Frontal cortex (tissue), 3 donors: ENCODE measurements at regions not wholly inside any gene's neighbourhood (a gene's known extent, or its start where the extent isn't known, plus 50 kb on each side); places are given as distances from the start of the nearest gene placed in this dataset.

Experiments used
- DNase-seq, 2 donors: peaks; one replicate each; pipeline ENCODE4 v3.0.0; 2012; ENCODE audit warnings: low spot score in 2 of 2
- FAIRE-seq: peaks from 2 replicates; lab custom pipeline; 2012; peaks lifted over from hg19 to GRCh38; lab: Jason Lieb, UNC
- donor health status: control.
- donor health status: control.
- donor health status: control.

DNA sequence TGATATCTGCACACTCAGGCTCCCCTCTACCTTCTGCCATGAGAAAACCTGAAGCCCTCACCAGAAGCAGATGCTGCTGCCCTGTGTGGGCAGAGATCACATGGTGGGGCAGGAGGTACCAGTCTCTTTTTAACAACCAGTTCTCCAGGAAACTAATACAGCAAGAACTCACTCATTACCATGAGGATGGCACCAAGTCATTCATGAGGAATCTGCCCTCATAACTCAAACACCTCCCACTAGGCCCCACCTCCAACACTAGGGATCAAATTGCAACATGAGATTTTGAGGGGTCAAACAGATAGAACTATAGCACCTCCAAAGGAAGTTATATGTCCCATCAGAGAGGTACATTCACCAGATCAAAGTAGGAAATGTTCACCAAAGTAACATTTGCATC lies 136.3 kb upstream of the SHB start:
- FAIRE-seq (no peak), DNase-seq (no peak)

DNA sequence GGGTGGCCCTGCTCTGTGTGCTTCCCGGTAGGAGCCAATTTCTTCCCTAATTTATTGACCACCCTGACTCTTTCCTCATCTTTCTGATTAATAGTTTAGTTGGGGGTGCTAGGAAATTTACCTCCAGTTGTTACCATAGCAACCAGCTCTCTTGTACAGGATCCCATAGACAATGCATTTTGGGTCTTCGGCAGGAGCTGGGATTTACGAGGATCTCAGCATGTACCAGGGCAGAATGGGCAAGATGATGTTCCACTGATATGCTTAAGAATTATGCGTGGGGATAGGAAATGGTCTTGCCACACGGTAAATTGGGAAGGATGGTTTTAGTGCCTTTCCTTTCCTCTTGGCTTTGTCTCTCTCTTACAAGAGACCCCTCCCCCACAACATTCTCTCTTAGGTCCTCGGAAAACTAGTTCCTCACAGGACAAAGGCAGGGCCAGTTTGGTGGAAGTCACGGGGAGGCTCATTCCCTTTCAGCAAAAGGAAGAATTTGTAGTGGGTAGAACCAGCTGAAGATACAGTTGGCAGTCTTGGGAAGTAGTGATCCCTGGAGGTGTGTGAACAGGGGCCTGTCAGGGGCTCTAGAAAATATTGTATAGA lies 133.4 kb upstream of the SHB start:
- FAIRE-seq (no peak), DNase-seq (no peak)

DNA sequence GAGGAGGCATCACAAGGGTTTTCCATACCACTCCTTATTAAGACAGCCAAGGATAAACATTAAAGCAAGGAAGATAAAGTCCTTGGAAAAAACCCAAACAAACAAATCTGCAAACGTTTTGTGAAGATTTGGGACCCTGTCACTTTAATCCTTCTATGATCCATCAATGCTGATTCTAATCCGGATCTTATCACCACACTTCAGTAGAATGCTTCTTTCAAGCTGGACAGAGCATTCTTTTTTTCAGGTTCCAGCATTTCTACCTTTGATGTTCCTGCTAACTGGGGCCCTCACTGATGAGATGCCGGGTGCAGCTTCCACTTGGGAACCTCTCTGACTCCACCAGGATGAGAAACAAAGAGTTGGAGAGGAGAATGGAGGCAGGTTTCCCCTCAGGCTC lies 132.8 kb upstream of the SHB start:
- DNase-seq (no peak), FAIRE-seq (no peak)

DNA sequence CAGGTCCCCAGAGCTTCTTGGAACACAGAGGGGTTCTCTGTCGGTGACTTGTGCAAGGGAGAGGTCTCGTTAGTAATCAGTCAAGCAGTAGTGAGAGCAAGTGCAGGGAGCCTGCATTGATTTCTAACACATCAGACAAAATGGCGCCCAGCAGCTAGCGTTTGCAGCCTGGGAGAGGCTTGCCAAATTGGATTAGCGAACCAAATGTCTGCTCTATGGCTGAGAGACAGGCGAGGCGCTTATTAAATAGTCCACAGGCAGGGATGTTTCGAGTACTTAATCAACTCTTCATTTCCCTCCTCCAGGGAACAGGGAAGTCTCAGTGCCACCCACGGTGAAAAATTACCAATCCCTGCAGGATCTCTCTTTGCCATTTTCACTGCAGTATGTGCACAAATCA lies 131.4 kb upstream of the SHB start:
- DNase-seq (peak in 1 of 2 donors; percentile 20), FAIRE-seq (no peak)

DNA sequence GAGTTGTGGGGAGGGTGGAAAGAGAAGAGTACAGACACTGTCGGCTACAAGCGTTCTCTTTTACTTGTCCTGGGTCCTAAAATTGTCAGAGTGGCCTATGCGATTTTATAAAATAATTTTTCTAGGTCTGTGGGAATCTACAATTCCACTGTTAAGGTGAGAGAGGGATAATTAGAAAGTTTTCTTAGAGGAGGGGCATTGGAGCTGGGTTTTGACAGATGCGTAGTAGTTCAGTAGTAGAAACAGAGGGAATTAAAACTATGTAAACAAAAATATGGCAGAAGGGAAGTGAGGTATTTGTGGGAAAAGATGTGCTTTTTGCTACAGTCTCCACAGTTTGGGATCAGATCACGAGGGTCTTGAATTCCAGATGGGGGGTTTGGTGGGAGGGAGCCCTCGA lies 129.1 kb upstream of the SHB start:
- FAIRE-seq (no peak), DNase-seq (no peak)

DNA sequence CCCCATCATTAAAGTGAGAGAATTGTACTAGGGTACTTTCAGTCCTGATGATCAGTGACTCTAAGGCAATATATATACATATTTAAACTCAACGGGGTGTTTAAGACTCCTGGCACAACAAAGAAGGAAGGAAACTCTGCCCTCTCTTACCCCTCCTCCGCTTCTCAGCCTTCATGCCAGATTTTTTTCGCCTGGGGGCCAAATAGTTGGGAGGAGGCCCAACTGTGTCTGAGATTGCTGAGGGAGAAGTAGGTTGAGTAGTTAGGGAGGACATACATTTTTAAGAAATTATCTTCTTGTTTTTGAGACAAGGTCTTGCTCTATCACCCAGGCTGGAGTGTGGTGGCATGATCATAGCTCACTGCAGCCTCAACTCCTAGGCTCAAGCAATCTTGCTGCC lies 127.7 kb upstream of the SHB start:
- DNase-seq (no peak), FAIRE-seq (no peak)

DNA sequence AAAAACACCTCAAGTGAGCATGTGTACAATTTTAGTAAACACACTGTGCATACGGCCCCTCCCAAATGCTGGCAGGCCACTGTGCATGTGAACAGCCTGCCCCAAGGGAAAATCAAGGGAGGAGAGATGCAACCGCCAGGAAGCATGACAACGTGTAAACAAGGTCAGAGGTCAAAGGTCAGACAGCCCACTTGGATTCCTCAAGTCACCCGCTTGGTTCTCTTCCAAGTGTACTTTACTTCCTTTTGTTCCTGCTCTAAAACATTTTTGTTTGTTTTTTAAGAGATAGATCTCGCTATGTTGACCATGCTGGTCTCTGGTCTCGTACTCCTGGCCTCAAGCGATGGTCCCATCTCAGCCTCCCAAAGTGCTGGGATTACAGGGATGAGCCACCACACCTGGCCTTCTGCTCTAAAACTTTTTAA lies 126.7 kb upstream of the SHB start:
- no peak for DNase-seq
- FAIRE-seq = no peak

DNA sequence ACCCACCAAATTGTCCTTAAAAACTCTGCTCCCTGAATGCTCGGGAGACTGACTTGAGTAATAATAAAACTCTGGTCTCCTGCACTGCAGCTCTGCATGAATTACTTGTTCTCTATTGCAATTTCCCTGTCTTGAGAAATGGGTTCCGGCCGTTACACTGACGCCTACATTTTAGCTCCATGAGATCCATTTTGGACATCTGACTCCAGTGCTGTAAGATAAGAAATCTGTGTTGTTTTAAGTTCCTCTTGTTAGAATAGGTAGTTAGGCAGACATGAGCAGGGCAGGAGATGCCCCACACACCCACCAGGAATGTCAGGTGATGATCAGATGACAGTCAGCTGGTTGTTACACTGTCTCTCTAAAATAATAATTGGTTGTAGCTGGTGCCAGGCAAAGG lies 125.8 kb upstream of the SHB start:
- FAIRE-seq (no peak), DNase-seq (no peak)

DNA sequence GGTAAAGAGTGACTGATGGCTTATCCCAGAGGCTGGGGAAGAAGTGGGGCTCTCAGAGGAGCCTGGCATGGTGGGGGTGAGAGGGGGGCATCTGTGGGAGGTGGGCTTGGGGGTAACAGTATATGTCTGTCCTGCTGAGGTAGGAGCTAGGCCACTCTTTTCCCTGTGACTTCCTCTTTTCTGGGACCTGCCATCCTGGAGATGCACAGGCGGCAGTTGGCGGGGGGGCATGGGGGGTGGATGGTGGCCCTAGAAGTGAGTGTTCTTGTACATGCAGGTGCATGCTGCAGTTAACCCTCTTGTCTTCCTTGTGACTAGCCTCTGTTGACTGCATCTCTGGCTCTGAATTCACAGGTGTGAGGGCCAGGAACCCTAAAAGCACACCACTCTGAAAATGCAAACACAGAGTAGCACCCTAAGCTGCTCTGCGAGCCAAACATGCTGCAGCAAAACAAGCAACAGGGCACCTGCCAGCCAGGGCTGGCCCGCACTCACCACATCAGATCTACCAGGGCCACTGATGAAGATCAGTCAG lies 123.8 kb upstream of the SHB start:
- FAIRE-seq = no peak
- no peak for DNase-seq

DNA sequence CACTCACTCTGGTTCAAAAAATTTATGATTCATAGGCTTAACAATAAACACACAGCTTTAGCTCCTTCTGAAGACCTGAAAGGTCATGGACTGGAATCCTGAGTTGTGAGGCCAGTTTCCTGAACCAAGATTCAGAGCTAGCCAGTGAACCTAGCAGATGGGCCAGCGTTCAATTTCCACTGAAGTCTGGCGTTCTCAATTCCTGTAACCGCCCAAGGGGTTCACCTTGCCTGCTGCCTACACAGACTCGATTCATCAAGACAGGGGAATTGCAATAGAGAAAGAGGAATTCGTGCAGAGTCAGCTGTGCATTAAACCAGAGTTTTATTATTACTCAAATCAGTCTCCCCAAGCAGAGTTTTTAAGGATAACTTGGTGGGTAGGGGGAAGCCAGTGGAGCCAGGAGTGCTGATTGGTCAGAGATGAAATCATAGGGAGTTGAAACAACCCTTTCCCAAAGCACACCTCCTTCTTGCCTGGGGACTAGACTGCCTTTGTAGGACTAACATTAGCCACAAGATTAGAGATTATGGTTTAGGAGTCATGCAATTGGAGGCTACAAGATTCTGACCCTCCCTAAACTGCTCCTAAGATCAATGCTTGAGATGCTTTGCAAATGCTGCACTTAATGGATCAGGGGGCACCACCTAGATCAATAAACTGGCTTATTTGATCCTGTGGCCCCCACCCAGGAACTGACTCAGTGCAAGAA lies 117.5 kb upstream of the SHB start:
- FAIRE-seq (no peak), DNase-seq (no peak)

DNA sequence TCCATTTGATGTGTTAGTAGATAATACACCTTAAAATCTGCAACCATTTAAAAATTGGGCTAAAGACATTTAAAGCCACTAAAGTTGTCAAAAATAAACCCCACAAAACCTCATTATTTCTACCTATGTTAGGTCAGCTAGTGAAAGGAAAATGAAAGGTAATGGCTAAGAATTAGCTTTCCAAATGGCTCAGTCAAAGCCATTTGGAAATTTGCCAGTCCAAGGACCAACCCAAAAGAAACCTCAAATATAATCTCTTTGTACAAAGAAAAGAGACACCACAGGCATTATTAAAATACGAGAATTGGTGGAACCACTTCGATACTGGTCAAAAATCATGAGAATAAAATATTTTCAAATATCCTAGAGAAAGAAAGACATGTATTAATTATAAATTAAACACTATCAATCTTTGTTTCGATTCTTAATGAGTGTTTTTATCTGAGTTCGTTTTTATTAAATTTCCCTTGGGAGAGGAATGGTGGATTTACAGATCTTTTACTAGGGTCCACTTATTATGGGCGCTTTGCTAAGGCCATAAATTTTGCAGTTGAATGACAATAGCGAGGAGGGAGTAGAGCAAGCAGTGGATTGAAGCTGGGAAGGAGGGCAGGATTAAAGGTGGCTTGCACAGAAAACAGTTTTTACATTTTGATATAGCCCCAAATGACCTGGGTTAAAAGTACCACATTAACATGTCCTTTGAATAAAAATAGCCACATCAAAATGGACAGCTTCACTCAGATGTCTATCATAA lies 116.8 kb upstream of the SHB start:
- DNase-seq (no peak), FAIRE-seq (no peak)

DNA sequence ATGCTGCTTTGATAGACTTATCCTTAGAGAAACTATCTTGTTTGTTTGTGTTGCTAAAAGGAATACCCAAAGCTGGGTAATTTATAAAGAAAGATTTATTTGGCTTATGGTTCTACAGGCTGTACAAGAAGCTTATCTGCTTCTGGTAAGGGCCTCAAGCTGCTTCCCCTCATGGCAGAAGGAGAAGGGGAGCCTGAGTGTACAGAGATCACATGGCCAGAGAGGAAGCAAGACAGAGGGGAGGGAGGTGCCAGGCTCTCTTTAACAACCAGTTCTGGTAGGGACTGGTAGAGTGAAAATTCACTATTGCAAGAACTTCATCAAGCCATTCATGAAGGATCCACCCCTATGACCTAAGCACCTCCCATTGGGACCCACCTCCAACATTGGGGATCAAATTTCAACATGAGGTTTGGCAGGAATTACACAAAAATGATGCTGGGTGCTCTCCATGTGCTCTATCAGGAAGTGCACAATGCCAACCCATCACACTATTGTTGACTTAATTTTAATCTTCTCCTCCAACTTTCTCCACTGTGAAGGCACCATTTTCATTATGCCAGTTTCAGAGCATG lies 115.1 kb upstream of the SHB start:
- FAIRE-seq (no peak), DNase-seq (no peak)

DNA sequence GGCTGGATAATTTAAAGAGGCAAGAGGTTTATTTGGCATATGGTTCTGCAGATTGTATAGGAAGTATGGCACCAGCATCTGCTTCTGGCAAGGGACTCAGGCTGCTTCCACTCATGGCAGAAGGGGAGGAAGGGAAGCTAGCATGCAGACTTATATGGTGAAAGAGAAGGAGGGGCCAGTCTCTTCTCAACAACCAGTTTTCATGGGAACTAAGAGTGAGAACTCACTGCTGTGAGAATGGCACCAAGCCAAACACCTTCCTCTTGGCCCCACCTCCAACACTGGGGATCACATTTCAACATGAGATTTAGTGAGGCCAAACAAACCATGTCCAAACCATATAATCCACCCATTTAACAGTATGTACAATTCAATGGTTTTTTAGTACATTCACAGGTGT lies 113.3 kb upstream of the SHB start:
- DNase-seq (no peak), FAIRE-seq (no peak)

DNA sequence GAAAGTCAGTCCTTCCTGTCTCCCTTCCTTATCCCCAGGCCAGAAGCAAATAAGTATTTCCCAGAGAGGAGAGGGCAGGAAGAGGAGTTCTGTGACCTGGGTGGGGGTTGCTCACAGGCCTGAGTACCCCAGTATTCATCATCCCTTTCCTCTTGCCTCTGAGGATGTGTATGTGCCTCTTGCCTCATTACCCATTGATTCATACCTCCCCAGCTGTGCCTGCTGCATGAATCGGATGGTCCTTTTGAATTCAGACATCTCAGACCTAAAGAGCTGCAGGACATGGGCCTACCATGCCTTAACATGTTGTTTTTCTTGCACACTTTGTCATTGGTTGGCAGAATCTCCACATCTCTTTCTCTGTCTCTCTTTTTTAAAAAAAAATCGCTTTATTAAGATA lies 112.8 kb upstream of the SHB start:
- FAIRE-seq (no peak), DNase-seq (no peak)

DNA sequence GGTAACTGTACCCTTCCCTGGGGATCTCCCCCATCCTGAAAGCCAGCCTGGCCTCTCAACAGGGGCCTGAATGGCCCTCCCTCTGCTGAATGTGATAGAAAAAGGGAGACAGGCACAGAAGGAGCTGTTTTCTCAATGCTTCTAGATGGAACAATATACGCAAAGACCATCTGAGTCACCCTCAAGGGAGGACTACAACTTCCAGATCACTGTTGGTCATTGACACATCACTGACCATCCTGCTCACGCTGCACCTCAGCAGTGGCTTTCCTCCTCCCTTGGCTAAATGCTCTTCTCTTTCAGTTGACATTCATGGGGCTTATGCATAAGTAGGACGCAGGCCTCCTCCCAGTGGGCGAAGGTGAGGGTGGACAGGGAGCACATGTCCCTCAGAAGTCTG lies 112.2 kb upstream of the SHB start:
- DNase-seq (no peak), FAIRE-seq (no peak)

DNA sequence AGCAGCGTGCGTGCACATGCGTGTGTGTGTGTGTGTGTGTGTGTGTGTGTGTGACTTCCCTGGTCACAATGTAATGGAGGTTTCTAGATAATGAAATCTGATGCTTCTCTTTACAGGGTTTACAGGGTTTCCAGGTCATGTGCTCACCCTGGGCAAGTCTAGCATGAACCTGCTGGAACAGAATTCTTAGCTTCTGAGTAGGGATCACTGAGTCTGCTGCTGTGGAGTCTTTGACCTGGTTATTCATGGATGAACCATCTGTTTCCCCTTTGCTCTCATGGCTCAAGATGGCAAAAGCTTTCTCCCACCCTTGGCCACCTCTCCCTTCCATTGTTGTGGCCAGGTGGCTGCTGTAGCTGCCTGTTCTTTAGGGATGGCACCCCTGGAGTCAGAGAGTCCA lies 111.6 kb upstream of the SHB start:
- DNase-seq = no peak
- no peak for FAIRE-seq

DNA sequence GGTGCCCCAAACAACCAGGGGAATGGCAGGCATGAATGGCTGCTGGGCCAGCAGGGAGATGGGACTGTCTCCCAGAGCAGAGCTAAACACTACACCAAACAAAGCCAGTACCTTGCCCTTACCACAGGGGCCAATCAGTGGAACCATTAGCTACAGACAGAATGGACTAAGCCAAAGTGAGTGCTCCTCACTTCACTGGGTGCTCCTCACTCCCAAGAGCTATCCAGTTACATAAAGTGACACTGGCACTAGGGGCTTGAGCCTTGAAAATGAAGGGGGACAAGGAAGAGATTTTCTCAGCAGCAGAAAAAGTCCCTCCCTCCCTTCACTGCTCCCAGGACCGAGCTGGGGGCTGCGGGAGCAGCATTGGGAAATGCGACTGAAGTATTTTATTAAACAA lies 110.9 kb upstream of the SHB start:
- no peak for FAIRE-seq

DNA sequence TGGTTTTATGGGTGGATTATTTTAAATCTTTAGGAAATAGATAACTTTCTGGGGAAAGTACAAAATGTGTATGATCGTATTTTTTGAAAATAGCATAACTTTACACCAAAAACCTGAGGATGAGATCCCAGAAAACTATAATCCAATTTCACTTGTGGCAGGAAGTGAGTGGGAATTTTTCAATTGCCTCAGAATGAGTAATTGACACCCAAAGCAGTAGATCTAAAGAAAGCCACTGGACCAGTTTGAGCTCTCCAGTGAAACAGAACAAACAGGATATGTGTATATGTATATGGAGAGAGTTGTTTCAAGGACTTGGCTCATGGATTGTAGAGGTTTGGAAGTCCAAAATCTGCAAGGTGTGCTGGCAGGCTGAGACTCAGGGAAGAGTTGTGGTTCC lies 109.2 kb upstream of the SHB start:
- DNase-seq = no peak

More for the DNA sequence above, 110.9 kb upstream of the SHB start:
- DNase-seq = no peak

DNA sequence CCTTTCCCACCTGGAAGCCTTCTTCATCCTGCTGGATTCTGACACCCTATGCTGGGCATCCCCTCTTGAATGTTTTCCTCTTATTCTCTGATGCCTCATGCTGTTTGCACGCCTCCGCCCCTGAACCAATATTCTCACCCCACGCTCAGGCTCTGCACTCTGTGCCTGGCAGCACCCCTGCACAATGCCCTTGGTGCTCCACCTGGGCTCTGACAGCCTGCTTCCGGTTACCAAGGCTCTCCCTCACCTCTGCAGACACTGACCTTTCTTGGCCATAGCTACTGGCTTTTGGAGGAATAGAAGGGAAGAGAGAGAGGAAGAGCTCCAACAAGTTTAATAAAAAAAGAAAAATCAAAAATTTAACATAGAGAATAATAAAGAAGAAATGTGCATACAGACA lies 108.7 kb upstream of the SHB start:
- no peak for DNase-seq
- FAIRE-seq = no peak

More for the DNA sequence above, 109.2 kb upstream of the SHB start:
- FAIRE-seq = no peak

DNA sequence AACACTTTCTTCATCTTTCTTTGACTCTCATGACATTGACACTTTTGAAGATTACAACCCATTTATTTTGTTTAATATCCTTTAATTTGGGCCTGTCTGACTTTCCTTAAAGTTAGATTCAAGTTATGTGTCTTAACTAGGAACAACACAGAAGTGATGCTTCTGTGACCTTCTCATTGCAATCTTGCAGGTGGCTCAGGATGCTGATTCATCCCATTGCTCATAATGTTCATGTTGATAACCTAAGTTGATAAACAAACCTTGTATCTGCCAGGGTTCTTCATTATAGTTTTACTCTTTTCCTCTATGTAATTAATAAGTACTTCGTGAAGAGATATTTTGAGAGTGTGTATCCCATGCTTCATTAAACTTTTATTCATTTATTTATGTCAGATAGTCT lies 107.2 kb upstream of the SHB start:
- DNase-seq (no peak), FAIRE-seq (no peak)

DNA sequence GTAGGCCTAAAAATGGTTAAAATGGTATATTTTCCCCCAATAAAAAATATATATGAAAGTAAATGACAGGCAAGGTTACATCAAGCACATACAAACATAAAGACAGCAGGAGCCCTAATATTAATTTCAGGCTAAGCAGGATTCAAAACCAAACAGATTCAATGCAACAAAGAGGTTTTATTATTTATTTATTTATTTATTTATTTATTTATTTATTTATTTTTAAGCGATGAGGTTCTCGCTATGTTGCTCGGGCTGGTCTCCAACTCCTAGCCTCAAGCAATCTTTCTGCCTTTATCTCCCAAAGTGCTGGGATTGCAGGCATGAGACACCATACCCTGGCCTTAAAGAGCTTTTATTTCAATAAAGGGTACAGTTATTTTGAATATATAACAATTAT lies 106.4 kb upstream of the SHB start:
- FAIRE-seq = no peak

More for the DNA sequence above, 106.4 kb upstream of the SHB start:
- no peak for DNase-seq
